ENCODE measurements at regions not wholly inside any gene's neighbourhood (a gene's known extent, or its start where the extent isn't known, plus 50 kb on each side); places are given as distances from the start of the nearest gene placed in this dataset.
"Not testable (repeated sequence)": the region's sequence is repeated elsewhere in the genome, so short reads cannot be mapped to it uniquely, and the experiment has no call there.

- no peak for DNase-seq
Measured at GRCh38 chr20:53872081-53872541, 198.3 kb downstream of the BCAS1 start.

GRCh38 chr20:53871541-53871940, 198.9 kb downstream of the BCAS1 start:
- DNase-seq, result no peak

DNA sequence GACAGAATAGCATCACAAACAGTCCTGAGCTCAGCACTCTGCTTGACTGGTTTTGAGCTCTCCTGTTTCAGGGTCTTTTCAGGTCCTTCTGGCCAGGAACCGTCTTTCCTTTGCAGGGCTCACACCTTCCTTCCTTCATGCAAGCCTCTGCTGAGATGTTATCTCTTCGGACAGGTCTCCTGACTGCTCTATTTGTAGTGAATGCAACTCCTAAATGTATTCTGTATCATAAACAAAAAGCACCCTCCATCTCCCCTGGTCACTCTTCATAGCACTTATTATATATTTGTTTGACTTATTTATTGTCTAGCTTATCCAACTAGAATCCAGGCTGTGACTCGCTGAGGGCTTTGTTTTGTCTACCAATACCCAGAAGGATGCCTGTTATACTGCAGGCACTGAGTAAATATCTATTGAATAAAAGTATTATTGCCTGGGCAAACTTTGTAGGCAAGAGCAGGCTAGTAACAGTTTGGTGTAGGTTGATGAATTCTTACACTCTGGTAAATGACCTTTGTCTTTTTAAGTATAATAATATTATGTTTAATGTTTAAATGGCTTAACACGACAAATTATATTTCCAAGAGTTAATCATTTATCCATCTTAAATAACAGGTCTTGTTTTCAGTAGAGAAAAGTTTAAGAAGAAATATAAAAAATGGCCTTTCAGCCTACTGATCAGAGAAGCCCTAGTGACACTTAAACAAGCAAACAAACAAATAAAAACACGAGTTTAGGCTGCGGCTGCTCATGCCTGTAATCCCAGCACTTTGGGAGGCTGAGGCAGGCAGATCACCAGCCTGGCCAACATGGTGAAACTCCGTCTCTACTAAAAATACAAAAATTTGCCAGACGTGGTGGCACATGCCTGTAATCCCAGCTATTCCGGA, 199.7 kb downstream of the BCAS1 start:
- DNase-seq, result no peak

DNA sequence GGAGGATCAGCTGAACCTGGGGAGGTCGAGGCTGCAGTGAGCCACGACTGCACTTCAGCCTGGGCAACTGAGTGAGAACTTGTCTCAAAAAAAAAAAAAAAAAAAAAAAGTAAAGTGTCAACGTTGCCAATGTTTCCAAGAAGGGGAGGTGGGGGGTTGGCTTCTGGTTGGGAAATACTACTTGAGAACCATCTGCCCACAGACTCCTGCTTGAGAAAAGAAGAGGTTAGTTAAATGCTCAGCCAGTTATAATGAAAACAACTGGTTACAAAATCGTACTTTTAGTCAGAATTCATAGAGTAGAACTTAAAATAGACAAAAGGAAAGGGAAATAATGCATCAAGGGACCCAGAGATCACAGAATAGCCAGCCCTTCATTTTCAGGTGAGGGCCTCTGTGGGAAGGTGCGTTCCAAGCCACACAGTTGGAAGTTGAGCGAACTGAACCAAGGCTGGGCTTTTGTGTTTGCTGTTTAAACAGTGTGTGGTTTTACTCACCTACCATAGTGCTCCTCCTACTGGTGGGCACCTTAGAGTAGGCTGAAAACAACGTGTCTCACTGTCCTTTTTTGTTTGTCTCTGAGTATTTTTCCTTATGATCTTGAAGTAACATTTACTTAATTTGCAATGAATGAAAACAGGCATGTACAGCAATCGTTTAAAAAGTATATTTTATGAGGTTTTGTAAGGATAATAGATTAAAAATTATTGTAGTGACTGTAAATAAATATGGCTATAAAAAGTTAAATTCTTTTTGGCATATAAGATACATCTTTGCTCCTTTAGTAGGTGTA, 200.7 kb downstream of the BCAS1 start:
- peak; percentile 81 for DNase-seq

DNA sequence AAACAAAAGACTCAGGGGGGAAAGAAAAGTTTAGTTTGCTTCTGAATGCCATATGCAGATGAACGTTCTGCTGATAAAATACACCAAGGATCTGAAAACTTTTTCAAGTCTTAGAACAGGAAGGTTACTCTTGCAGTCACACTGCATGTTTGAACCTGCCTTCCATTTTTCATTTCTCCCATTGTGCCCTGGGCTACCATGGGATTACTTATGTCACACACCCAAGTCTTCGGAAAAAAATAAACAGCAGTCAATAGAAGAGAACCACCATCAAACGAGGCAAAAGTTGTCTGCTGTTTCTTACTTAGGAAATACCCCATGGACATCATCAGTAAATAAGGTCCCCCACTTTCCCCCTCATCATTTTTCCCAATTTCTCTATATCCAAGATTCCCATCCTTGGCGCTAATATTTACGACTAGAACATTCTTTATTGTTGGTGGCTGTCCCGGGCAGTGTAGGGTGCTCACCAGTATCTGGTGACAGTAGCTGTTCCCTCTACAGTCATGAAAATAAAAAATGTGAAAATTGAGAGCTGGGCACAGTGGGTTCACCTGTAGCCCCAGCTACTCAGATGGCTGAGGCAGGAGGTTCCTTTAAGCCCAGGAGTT, 202.5 kb downstream of the BCAS1 start:
- no peak for DNase-seq

DNA sequence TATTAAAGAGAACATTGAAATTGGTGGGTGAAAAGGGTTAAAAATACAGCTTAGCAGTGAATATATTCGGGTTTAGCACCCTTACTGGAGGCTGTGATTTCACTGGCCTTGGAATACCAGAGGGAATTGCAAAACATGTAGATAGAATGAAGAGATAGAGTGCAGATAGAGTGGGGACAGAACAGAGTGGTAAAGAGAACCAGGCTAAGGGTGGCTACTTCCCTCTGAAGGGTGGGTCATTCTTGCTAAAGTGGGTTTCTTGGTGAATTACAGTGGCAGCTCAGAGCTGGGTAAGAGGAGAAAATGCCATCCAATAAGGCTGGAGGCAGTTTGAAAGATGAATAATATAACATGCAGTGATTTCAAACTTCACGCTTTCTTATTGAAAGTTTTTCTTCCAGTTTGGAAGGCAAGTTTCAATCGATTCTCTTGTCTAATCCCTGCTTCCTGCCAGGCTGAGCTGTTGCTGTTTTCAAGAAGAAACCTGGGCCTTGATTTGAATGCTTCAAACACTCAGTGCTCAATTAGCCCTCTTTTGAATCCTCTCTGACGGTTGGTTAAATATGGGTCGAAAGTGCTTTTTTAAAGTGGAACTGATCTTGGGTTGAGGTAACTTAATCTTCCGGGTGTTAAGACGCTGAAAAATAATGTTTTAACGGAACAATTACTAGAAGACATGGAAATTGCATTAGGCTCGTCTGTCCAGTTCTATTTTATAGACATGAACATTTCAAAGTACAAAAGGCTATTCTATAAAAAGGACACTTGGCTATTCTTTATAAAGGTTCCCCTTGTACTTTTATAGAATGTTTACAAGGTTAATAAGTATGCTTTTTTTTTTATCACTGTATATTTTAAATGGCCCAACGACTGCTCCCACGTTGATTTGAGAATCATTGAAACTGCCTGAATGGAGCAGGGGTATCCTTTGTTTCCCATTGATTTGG, 203.3 kb downstream of the BCAS1 start:
- DNase-seq, result peak; percentile 25

DNA sequence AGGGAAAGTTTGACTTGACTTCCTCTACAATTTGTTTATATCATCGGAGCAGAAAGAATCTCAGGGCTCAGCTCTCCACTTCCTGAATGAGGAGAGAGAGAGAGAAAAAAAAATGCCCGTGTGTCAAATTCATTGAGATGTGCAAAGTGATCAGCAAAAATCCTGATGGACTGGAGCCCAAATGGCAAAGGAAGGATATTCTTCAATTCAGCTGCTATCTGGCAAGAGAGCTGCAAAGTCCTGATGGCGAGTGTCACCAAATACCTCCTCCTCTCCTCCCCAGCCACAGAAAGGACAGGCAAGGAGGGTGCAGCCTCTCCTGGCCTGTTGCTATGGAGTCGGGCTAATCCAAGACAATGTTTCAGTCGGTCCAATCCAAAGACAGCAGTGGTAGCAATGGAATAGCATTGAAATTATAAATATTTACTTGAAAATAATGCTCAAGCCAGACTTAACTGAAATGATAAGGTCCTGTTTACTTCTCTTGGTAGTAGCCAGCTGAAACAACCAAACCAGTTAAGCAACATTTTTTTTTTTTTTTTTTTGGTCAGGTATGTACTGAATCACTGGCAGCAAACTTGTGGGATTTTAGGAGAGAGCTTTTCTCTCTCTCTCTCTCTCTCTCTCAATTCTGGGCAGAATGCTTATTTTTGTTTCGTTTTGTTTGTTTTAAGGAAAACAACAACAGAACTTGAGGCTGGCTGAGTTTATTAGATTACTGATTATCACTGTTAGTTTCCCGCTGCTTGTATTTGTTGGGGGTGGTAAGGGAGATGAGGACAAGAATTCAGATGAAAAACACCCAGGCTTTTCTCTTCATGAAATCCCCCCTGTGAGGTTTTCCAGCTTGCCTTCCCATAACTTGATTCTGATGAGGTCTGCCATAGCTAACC, 204.2 kb downstream of the BCAS1 start:
- peak; percentile 15 for DNase-seq

- not testable (repeated sequence) for DNase-seq
Measured at GRCh38 chr20:53864765-53865683, 205.4 kb downstream of the BCAS1 start.

DNA sequence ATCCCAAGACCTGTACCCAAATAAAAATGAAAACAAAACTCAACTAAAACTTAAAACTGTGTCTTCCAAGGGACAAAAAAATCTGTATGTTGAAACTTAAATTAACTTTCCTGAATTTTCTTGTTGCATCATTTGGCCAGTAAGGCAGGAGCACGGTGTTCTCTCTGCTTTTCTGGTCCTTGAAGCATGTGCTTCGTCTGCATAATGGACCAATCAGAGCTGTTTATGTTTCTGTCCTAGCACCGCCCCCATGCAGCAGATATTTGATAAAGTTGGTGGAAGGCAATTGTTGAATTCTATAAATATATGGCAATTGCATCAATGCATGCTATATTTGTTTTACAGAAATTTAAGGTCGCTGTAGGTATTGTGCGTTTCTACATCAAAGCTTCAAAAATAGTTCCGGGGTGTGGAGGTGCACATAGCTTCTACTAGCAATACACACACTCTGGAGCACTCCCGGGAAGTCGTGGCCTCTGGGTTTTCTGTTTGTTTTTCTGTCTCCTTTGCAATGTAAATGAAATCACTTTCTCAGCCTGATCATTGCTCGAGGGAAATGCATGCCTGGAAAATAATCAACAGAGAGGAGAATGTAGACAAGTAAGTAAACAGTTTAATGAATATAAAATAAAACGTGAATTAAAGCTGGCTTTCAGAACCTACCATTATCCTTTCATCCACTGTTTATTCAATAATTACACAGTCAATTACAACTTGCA, 206.3 kb downstream of the BCAS1 start:
- not testable (repeated sequence) for DNase-seq

GRCh38 chr20:53863535-53863922, 206.9 kb downstream of the BCAS1 start:
- not testable (repeated sequence) for DNase-seq

- not testable (repeated sequence) for DNase-seq
Measured at GRCh38 chr20:53863039-53863438, 207.4 kb downstream of the BCAS1 start.

DNA sequence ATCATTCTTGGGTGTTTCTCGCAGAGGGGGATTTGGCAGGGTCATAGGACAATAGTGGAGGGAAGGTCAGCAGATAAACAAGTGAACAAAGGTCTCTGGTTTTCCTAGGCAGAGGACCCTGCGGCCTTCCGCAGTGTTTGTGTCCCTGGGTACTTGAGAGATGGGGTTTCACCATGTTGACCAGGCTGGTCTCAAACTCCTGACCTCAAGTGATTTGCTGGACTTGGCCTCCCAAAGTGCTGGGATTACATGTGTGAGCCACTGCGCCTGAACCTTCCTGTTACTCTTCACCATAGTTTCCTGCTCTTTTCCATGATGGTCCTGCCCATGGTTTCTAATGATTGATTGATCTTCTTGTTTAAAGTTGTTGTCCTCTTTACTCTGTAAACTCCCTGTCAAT, 207.9 kb downstream of the BCAS1 start:
- DNase-seq, result not testable (repeated sequence)

- not testable (repeated sequence) for DNase-seq
Measured at GRCh38 chr20:53862136-53862397, 208.3 kb downstream of the BCAS1 start.

DNA sequence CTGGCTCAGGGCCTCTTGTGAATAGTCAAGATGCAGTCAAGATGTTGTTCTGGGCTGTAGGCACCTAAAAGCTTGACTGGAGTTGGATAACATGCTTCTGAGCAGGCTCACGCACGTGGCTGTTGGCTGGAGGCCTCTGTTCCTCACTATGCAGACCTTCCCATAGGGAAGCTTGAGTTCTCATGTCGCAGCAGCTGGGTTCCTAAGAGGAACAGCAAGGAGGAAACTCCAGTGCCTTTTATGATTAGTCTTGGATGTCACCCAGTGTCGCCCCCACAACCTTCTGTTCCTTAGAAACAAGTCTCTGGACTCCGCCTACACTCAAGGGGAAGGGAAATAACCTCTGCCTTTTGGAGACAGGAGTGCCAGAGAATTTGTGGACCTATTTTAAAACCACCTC, 210.7 kb downstream of the BCAS1 start:
- DNase-seq, result no peak

DNA sequence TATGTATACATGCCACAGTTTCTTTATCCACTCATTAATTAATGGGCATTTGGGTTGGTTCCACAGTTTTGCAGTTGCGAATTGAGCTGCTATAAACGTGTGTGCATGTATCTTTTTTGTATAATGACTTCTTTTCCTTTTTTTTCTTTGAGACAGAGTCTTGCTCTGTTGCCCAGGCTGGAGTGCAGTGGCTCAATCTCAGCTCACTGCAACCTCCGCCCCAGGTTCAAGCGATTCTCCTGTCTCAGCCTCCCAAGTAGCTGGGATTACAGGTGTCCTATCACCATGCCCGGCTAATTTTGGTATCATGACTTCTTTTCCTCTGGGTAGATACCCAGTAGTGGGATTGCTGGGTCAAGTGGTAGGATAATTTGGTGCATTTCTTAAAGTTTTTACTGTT, 211.4 kb downstream of the BCAS1 start:
- DNase-seq, result not testable (repeated sequence)

DNA sequence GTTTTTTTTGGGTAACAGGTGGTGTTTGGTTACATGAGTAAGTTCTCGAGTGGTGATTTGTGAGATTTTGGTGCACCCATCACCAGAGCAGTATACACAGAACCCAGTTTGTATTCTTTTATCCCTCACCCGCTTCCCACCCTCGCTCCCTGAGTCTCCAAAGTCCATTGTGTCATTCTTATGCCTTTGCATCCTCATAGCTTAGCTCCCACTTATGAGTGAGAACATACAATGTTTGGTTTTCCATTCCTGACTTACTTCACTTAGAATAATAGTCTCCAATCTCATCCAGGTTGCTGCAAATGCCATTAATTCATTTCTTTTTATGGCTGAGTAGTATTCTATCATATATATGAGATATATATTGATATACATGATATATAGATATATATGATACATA, 211.9 kb downstream of the BCAS1 start:
- not testable (repeated sequence) for DNase-seq

- DNase-seq, result no peak
Measured at GRCh38 chr20:53857723-53858236, 212.6 kb downstream of the BCAS1 start.

- DNase-seq, result no peak
Measured at GRCh38 chr20:53856300-53857295, 213.8 kb downstream of the BCAS1 start.

All from CD4-positive, alpha-beta T cell treated with Interleukin-17A for 4 hours (primary cell).